Type B pancreatic cell (in vitro differentiated cells): ENCODE measurements at regions not wholly inside any gene's neighbourhood (a gene's known extent, or its start where the extent isn't known, plus 50 kb on each side); places are given as distances from the start of the nearest gene placed in this dataset.

ENCODE experiments used
- DNase-seq: peaks from one replicate; pipeline ENCODE4 v3.0.0; 2021; ENCODE audit warnings: mixed read lengths; ENCODE audit not compliant: unreplicated experiment; ENCODE audit errors: extremely low spot score
- H3K27ac Mint-ChIP-seq: 2 replicates; pipeline ENCODE4 v1.8.0; 2021; ENCODE audit warnings: mild to moderate bottlenecking, mixed read lengths
- H3K27me3 Mint-ChIP-seq: 2 replicates; pipeline ENCODE4 v1.8.0; 2021; ENCODE audit warnings: mixed read lengths
- H3K36me3 Mint-ChIP-seq: 2 replicates; pipeline ENCODE4 v1.8.0; 2021; ENCODE audit warnings: mixed read lengths
- H3K4me1 Mint-ChIP-seq: one replicate; pipeline ENCODE4 v1.8.0; 2021; ENCODE audit warnings: mixed read lengths; ENCODE audit not compliant: unreplicated experiment
- H3K4me3 Mint-ChIP-seq: 2 replicates; pipeline ENCODE4 v1.8.0; 2021; ENCODE audit warnings: mild to moderate bottlenecking, mixed read lengths
- H3K9me3 Mint-ChIP-seq: 2 replicates; pipeline ENCODE4 v1.8.0; 2021; ENCODE audit warnings: mixed read lengths
- CTCF ChIP-seq: fragments of 200-600 bp; sonication (generic); conservative IDR thresholded peaks from 2 replicates; pipeline ENCODE4 v1.5.0; 2021; ENCODE audit warnings: antibody characterized with exemption, mild to moderate bottlenecking

- no peak overlapping the region for H3K4me3 Mint-ChIP-seq
- no peaks in the 10 kb centered on the region for H3K9me3 Mint-ChIP-seq
- no peak for TF ChIP-seq CTCF
- H3K4me1 Mint-ChIP-seq: peaks cover 7% of the 10 kb centered on the region
- no peaks in the 10 kb centered on the region for H3K36me3 Mint-ChIP-seq
- no peak for DNase-seq
- no peak overlapping the region for H3K27ac Mint-ChIP-seq
- H3K27me3 Mint-ChIP-seq: no peaks in the 10 kb centered on the region
Observed at GRCh38 chr18:39057423-39058064, 1491.9 kb upstream of the CELF4 start.

DNA sequence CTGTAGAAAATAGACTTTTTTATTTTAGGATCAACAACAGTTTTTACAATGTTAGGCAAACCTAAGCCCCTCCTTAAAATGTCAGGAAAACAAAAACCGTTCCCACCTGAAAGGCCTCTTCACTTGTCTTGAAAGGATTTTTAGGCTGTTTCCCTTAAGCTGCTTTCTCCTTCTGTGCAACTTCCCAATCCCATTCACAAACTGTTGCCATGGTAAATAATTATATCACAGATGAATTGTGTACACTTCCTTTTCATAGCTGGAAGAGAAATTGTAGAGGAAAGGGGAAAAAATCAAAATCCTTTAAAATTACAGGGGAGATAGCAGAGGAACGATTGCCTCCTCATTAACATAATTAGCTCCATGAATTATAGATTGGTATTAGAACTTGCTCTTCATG, 1488.0 kb upstream of the CELF4 start:
- no peak for DNase-seq
- no peak overlapping the region for H3K4me3 Mint-ChIP-seq
- no peak for TF ChIP-seq CTCF
- H3K36me3 Mint-ChIP-seq: no peaks in the 10 kb centered on the region
- no peaks in the 10 kb centered on the region for H3K9me3 Mint-ChIP-seq
- peaks cover 7% of the 10 kb centered on the region for H3K4me1 Mint-ChIP-seq
- peaks cover 3% of the 10 kb centered on the region for H3K27me3 Mint-ChIP-seq
- no peak overlapping the region for H3K27ac Mint-ChIP-seq

- no peak for TF ChIP-seq CTCF
- no peak overlapping the region for H3K4me3 Mint-ChIP-seq
- DNase-seq: no peak
- peaks cover 7% of the 10 kb centered on the region for H3K4me1 Mint-ChIP-seq
- H3K36me3 Mint-ChIP-seq: no peaks in the 10 kb centered on the region
- peaks cover 3% of the 10 kb centered on the region for H3K27me3 Mint-ChIP-seq
- no peaks in the 10 kb centered on the region for H3K9me3 Mint-ChIP-seq
- H3K27ac Mint-ChIP-seq: no peak overlapping the region
Observed at GRCh38 chr18:39051013-39051412, 1485.4 kb upstream of the CELF4 start.

- no peak for DNase-seq
- H3K4me3 Mint-ChIP-seq: no peak overlapping the region
- TF ChIP-seq CTCF: no peak
- no peaks in the 10 kb centered on the region for H3K27me3 Mint-ChIP-seq
- H3K27ac Mint-ChIP-seq: no peak overlapping the region
- no peaks in the 10 kb centered on the region for H3K4me1 Mint-ChIP-seq
- no peaks in the 10 kb centered on the region for H3K36me3 Mint-ChIP-seq
- no peaks in the 10 kb centered on the region for H3K9me3 Mint-ChIP-seq
Observed at GRCh38 chr18:39039813-39040212, 1474.2 kb upstream of the CELF4 start.

DNA sequence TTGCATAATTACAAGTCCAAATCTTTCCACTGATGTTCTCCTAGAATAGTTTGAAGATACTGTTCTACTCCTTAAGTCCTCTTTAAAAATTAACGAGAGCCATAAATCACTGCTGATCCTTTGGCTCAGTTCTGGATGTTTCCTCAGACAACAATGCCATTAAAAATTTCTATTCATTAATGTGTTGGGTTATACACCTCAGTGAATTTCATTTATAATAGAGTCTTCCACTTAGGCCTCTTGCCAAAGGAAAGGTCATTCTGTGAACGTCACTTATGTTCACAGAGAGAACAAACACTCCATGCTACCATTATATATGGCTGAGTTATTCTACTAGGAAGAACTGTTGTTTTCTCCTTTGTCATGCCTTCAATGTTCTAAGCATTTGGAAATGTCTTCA, 1472.3 kb upstream of the CELF4 start:
- Mint-ChIP-seq H3K4me3 (no peak overlapping the region), H3K4me1 (no peaks in the 10 kb centered on the region), H3K36me3 (no peaks in the 10 kb centered on the region), H3K9me3 (no peaks in the 10 kb centered on the region), H3K27ac (no peak overlapping the region), H3K27me3 (no peaks in the 10 kb centered on the region)
- no peak for TF ChIP-seq CTCF
- no peak for DNase-seq

DNA sequence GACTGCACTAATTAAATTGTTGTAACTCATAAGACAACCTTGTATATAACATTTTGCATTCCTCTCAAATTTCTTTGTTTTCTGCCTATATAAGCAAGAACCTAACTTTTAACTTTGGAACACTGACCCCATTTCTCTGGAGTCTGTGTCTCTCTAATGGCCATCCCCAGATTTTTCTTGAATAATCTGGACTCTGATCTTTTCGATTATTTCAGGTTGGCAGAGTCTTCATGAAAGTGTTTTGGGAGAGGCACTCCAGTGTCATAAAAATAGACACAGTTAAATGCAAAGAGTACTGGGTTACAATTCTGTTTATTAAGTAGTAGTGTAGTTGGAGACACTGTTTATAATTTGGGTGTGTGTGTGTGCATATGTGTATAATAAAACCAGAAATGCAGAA, 1467.7 kb upstream of the CELF4 start:
- Mint-ChIP-seq H3K4me3 (no peak overlapping the region), H3K27ac (no peak overlapping the region), H3K36me3 (no peaks in the 10 kb centered on the region), H3K4me1 (no peaks in the 10 kb centered on the region), H3K27me3 (no peaks in the 10 kb centered on the region), H3K9me3 (no peaks in the 10 kb centered on the region)
- no peak for TF ChIP-seq CTCF
- DNase-seq: no peak
